ENCODE measurements at regions not wholly inside any gene's neighbourhood (a gene's known extent, or its start where the extent isn't known, plus 50 kb on each side); places are given as distances from the start of the nearest gene placed in this dataset.

- no peak overlapping the region for H3K4me3 Mint-ChIP-seq
- peaks cover 4% of the 10 kb centered on the region for H3K36me3 Mint-ChIP-seq (ENCODE audit: low read depth)
- H3K27ac Mint-ChIP-seq, result no peak overlapping the region
- H3K4me1 Mint-ChIP-seq, result no peaks in the 10 kb centered on the region
- ATAC-seq (no peak), DNase-seq (no peak)
- H3K27me3 Mint-ChIP-seq, result peaks cover 22% of the 10 kb centered on the region
- H3K9me3 ChIP-seq (ENCODE audit: control insufficient read depth, low read length, poor library complexity, severe bottlenecking), result no peaks in the 10 kb centered on the region
Measured at GRCh38 chr15:39194106-39194830, 386.6 kb upstream of the THBS1 start.

GRCh38 chr15:39195961-39196486 lies 384.9 kb upstream of the THBS1 start:
- Mint-ChIP-seq H3K4me3 (no peak overlapping the region), H3K36me3 (ENCODE audit: low read depth) (peaks cover 3% of the 10 kb centered on the region), H3K27ac (no peak overlapping the region), H3K27me3 (peaks cover 22% of the 10 kb centered on the region), H3K4me1 (no peaks in the 10 kb centered on the region)
- DNase-seq, result no peak
- no peak for ATAC-seq
- H3K9me3 ChIP-seq (ENCODE audit: control insufficient read depth, low read length, poor library complexity, severe bottlenecking), result no peaks in the 10 kb centered on the region

- Mint-ChIP-seq H3K4me3 (no peak overlapping the region), H3K27me3 (peaks cover 16% of the 10 kb centered on the region), H3K27ac (no peak overlapping the region), H3K4me1 (no peaks in the 10 kb centered on the region), H3K36me3 (ENCODE audit: low read depth) (no peaks in the 10 kb centered on the region)
- no peak for ATAC-seq
- no peaks in the 10 kb centered on the region for H3K9me3 ChIP-seq (ENCODE audit: control insufficient read depth, low read length, poor library complexity, severe bottlenecking)
- DNase-seq, result no peak
Measured at GRCh38 chr15:39198044-39199000, 382.6 kb upstream of the THBS1 start.

GRCh38 chr15:39199076-39199475 lies 381.8 kb upstream of the THBS1 start:
- no peak overlapping the region for H3K4me3 Mint-ChIP-seq
- H3K27me3 Mint-ChIP-seq, result peaks cover 9% of the 10 kb centered on the region
- no peak for DNase-seq

GRCh38 chr15:39200586-39200985 lies 380.3 kb upstream of the THBS1 start:
- Mint-ChIP-seq H3K4me1 (no peaks in the 10 kb centered on the region), H3K27me3 (peaks cover 19% of the 10 kb centered on the region), H3K27ac (no peak overlapping the region), H3K36me3 (ENCODE audit: low read depth) (no peaks in the 10 kb centered on the region), H3K4me3 (no peak overlapping the region)
- DNase-seq (no peak), ATAC-seq (no peak)
- no peaks in the 10 kb centered on the region for H3K9me3 ChIP-seq (ENCODE audit: control insufficient read depth, low read length, poor library complexity, severe bottlenecking)

More at GRCh38 chr15:39199076-39199475, 381.8 kb upstream of the THBS1 start:
- no peaks in the 10 kb centered on the region for H3K9me3 ChIP-seq (ENCODE audit: control insufficient read depth, low read length, poor library complexity, severe bottlenecking)
- Mint-ChIP-seq H3K4me1 (no peaks in the 10 kb centered on the region), H3K36me3 (ENCODE audit: low read depth) (no peaks in the 10 kb centered on the region), H3K27ac (no peak overlapping the region)
- ATAC-seq, result no peak

- peaks cover 21% of the 10 kb centered on the region for H3K27me3 Mint-ChIP-seq
- no peak overlapping the region for H3K27ac Mint-ChIP-seq
- ATAC-seq (no peak), DNase-seq (no peak)
- no peaks in the 10 kb centered on the region for H3K36me3 Mint-ChIP-seq (ENCODE audit: low read depth)
- no peaks in the 10 kb centered on the region for H3K4me1 Mint-ChIP-seq
- H3K9me3 ChIP-seq (ENCODE audit: control insufficient read depth, low read length, poor library complexity, severe bottlenecking), result no peaks in the 10 kb centered on the region
- H3K4me3 Mint-ChIP-seq, result no peak overlapping the region
Measured at GRCh38 chr15:39202641-39203040, 378.2 kb upstream of the THBS1 start.

- no peaks in the 10 kb centered on the region for H3K9me3 ChIP-seq (ENCODE audit: control insufficient read depth, low read length, poor library complexity, severe bottlenecking)
Measured at GRCh38 chr15:39204031-39204430, 376.8 kb upstream of the THBS1 start.

GRCh38 chr15:39205081-39205480 lies 375.8 kb upstream of the THBS1 start:
- H3K9me3 ChIP-seq (ENCODE audit: control insufficient read depth, low read length, poor library complexity, severe bottlenecking), result no peaks in the 10 kb centered on the region
- Mint-ChIP-seq H3K4me3 (no peak overlapping the region), H3K36me3 (ENCODE audit: low read depth) (no peaks in the 10 kb centered on the region), H3K4me1 (no peaks in the 10 kb centered on the region), H3K27me3 (peaks cover 21% of the 10 kb centered on the region), H3K27ac (no peak overlapping the region)
- no peak for ATAC-seq
- no peak for DNase-seq

More at GRCh38 chr15:39204031-39204430, 376.8 kb upstream of the THBS1 start:
- Mint-ChIP-seq H3K4me3 (no peak overlapping the region), H3K27ac (no peak overlapping the region), H3K36me3 (ENCODE audit: low read depth) (no peaks in the 10 kb centered on the region), H3K27me3 (peaks cover 21% of the 10 kb centered on the region), H3K4me1 (no peaks in the 10 kb centered on the region)
- ATAC-seq (no peak), DNase-seq (no peak)

GRCh38 chr15:39205506-39206371 lies 375.1 kb upstream of the THBS1 start:
- H3K9me3 ChIP-seq (ENCODE audit: control insufficient read depth, low read length, poor library complexity, severe bottlenecking), result no peaks in the 10 kb centered on the region
- peaks cover 21% of the 10 kb centered on the region for H3K27me3 Mint-ChIP-seq
- no peak overlapping the region for H3K27ac Mint-ChIP-seq
- H3K36me3 Mint-ChIP-seq (ENCODE audit: low read depth), result no peaks in the 10 kb centered on the region
- no peak for ATAC-seq
- no peak for DNase-seq
- no peak overlapping the region for H3K4me3 Mint-ChIP-seq
- no peaks in the 10 kb centered on the region for H3K4me1 Mint-ChIP-seq

- no peak overlapping the region for H3K27ac Mint-ChIP-seq
- ATAC-seq, result no peak
- DNase-seq, result no peak
- no peak overlapping the region for H3K4me3 Mint-ChIP-seq
- H3K4me1 Mint-ChIP-seq, result no peaks in the 10 kb centered on the region
- H3K9me3 ChIP-seq (ENCODE audit: control insufficient read depth, low read length, poor library complexity, severe bottlenecking), result no peaks in the 10 kb centered on the region
- peaks cover 21% of the 10 kb centered on the region for H3K27me3 Mint-ChIP-seq
- no peaks in the 10 kb centered on the region for H3K36me3 Mint-ChIP-seq (ENCODE audit: low read depth)
Measured at GRCh38 chr15:39207532-39208115, 373.3 kb upstream of the THBS1 start.

GRCh38 chr15:39208187-39208586 lies 372.7 kb upstream of the THBS1 start:
- H3K4me1 Mint-ChIP-seq, result no peaks in the 10 kb centered on the region
- no peak overlapping the region for H3K4me3 Mint-ChIP-seq

GRCh38 chr15:39209548-39210211 lies 371.2 kb upstream of the THBS1 start:
- no peak overlapping the region for H3K4me3 Mint-ChIP-seq
- H3K27me3 Mint-ChIP-seq, result peaks cover 34% of the 10 kb centered on the region
- H3K27ac Mint-ChIP-seq, result no peak overlapping the region
- DNase-seq (no peak), ATAC-seq (no peak)
- H3K36me3 Mint-ChIP-seq (ENCODE audit: low read depth), result no peaks in the 10 kb centered on the region
- no peaks in the 10 kb centered on the region for H3K4me1 Mint-ChIP-seq
- no peaks in the 10 kb centered on the region for H3K9me3 ChIP-seq (ENCODE audit: control insufficient read depth, low read length, poor library complexity, severe bottlenecking)

More at GRCh38 chr15:39208187-39208586, 372.7 kb upstream of the THBS1 start:
- Mint-ChIP-seq H3K27me3 (peaks cover 25% of the 10 kb centered on the region), H3K27ac (no peak overlapping the region), H3K36me3 (ENCODE audit: low read depth) (no peaks in the 10 kb centered on the region)
- ATAC-seq (no peak), DNase-seq (no peak)
- no peaks in the 10 kb centered on the region for H3K9me3 ChIP-seq (ENCODE audit: control insufficient read depth, low read length, poor library complexity, severe bottlenecking)
